PC-3 (cell line): ENCODE measurements at regions not wholly inside any gene's neighbourhood (a gene's known extent, or its start where the extent isn't known, plus 50 kb on each side); places are given as distances from the start of the nearest gene placed in this dataset.

Experiments
- ATAC-seq: fragments of 200-7000 bp; cut with Tn5 transposase; 2 replicates; pipeline ENCODE4 v1.9.1; 2020; ENCODE audit warnings: mild to moderate bottlenecking, moderate library complexity
- BruUV-seq: library from RNA; stranded (reverse); fragments of 400-500 nt; replicated peaks from 2 replicates; lab custom pipeline; 2021; lab: Mats Ljungman, UMichigan
- CTCF ChIA-PET: fragments of 300-600 bp; sonication (Branson Sonifier 250); formaldehyde crosslinking; loops from one replicate; lab custom pipeline; 2022; ENCODE audit warnings: antibody characterized with exemption; lab: Charles Lee
- POLR2A ChIA-PET: fragments of 300-600 bp; sonication (Branson Sonifier 250); formaldehyde crosslinking; loops from one replicate; lab custom pipeline; 2022; ENCODE audit warnings: antibody characterized with exemption; ENCODE audit not compliant: unreplicated experiment; lab: Charles Lee
- DNase-seq: peaks from one replicate; pipeline ENCODE4 v3.0.0-alpha.2; 2015
- H2AFZ ChIP-seq: fragments of 300-600 bp; sonication (generic); 2 replicates; pipeline ENCODE4 v1.6.0; 2016; ENCODE audit warnings: antibody characterized with exemption, low read length
- H3F3A ChIP-seq: fragments of 300-600 bp; sonication (generic); one replicate; pipeline ENCODE4 v1.6.0; 2017; ENCODE audit warnings: antibody characterized with exemption, low read length, control low read depth, mild to moderate bottlenecking; ENCODE audit not compliant: unreplicated experiment
- H3K27ac ChIP-seq: fragments of 300-600 bp; sonication (generic); 2 replicates; pipeline ENCODE4 v1.5.1; 2016; ENCODE audit warnings: mild to moderate bottlenecking, low read length
- H3K27me3 ChIP-seq: fragments of 300-600 bp; sonication (generic); 2 replicates; pipeline ENCODE4 v1.6.1; 2016; ENCODE audit warnings: low read length, mixed read lengths
- H3K36me3 ChIP-seq: fragments of 300-600 bp; sonication (generic); 2 replicates; pipeline ENCODE4 v1.6.1; 2016; ENCODE audit warnings: low read depth, mixed run types, low read length, mixed read lengths
- H3K4me1 ChIP-seq: fragments of 300-600 bp; sonication (generic); 2 replicates; pipeline ENCODE4 v1.5.1; 2016; ENCODE audit warnings: low read length; ENCODE audit not compliant: insufficient read depth
- H3K4me2 ChIP-seq: fragments of 300-600 bp; sonication (generic); 2 replicates; pipeline ENCODE4 v1.6.0; 2016; ENCODE audit warnings: low read length
- H3K4me3 ChIP-seq: fragments of 300-600 bp; sonication (generic); 2 replicates; pipeline ENCODE4 v1.5.1; 2016; ENCODE audit warnings: mild to moderate bottlenecking, low read length, mixed read lengths
- H3K79me2 ChIP-seq: fragments of 300-600 bp; sonication (generic); 2 replicates; pipeline ENCODE4 v1.6.1; 2017; ENCODE audit warnings: low read length, mixed read lengths
- H3K9ac ChIP-seq: fragments of 300-600 bp; sonication (generic); 2 replicates; pipeline ENCODE4 v1.6.0; 2016; ENCODE audit warnings: mild to moderate bottlenecking, low read length
- H3K9me2 ChIP-seq: fragments of 300-600 bp; sonication (generic); replicated peaks from 2 replicates; pipeline ENCODE4 v1.6.1; 2016; ENCODE audit warnings: mixed run types, low read length, mixed read lengths
- H3K9me3 ChIP-seq: fragments of 300-600 bp; sonication (generic); 2 replicates; pipeline ENCODE4 v1.6.1; 2016; ENCODE audit warnings: low read length, mixed read lengths
- H4K20me1 ChIP-seq: fragments of 300-600 bp; sonication (generic); 2 replicates; pipeline ENCODE4 v1.6.1; 2016; ENCODE audit warnings: low read length, mixed read lengths
- CTCF ChIP-seq: fragments of 300-600 bp; sonication (generic); conservative IDR thresholded peaks from 2 replicates; pipeline ENCODE4 v1.5.1; 2017; ENCODE audit warnings: antibody characterized with exemption, low read depth, mild to moderate bottlenecking, low read length
- EZH2 ChIP-seq: fragments of 300-600 bp; sonication (generic); IDR thresholded peaks from one replicate; pipeline ENCODE4 v1.6.1; 2017; ENCODE audit warnings: antibody characterized with exemption, mild to moderate bottlenecking, low read length; ENCODE audit not compliant: unreplicated experiment
- EZH2phosphoT487 ChIP-seq: fragments of 300-600 bp; sonication (generic); IDR thresholded peaks from 2 replicates; pipeline ENCODE4 v1.6.1; 2018; ENCODE audit warnings: mild to moderate bottlenecking, antibody characterized with exemption, low read length, borderline replicate concordance
- intact Hi-C: fragments of 100-400 bp; cut with micrococcal nuclease; formaldehyde crosslinking; loops from 2 replicates; pipeline ENCODE4 v1.9.0; 2023

- Histone ChIP-seq H3K9me2 (no peaks in the 10 kb centered on the region), H3K79me2 (no peaks in the 10 kb centered on the region), H4K20me1 (no peaks in the 10 kb centered on the region), H3K4me2 (no peak overlapping the region), H3K27me3 (no peaks in the 10 kb centered on the region), H3K9ac (no peak overlapping the region), H3K4me1 (no peaks in the 10 kb centered on the region; the same call in 1 of the 2 replicates), H3K9me3 (no peaks in the 10 kb centered on the region), H3K4me3 (no peak overlapping the region), H2AFZ (no peak overlapping the region), H3F3A (no peaks in the 10 kb centered on the region), H3K27ac (no peak overlapping the region), H3K36me3 (no peaks in the 10 kb centered on the region)
- TF ChIP-seq EZH2 (no peak), CTCF (no peak), EZH2phosphoT487 (no peak)
- ChIA-PET CTCF (interaction anchor here (0.6 kb wide), 1 partner anchor 689 kb away, joined by 3 read pairs; no protein-coding TSS in a partner anchor), POLR2A (no interaction called here)
- intact Hi-C loops, result no loop called here
- BruUV-seq, result no TSS peak
- no peak for DNase-seq
- no peak for ATAC-seq
Observed at GRCh38 chr7:96774358-96774757, 64.7 kb upstream of the SEM1 start.

DNA sequence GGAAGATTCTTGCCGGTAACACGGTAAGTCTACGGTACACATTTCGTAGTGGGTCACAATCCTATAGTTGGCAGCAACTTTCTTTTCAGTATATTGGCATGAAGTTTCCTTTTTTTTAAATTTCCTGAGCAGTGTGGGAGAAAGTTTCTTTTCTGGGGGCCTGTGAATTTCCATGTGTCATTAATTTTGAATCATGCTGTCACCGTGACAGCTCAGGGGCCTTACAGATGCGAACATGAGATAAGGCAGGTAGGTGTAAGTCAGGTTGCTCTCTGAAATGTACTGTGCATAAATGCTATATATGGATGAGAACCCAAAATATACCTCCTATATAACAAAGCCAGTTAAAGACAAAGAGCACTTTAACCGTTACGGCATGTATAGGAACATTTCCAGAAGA is 65.4 kb upstream of the SEM1 start:
- Histone ChIP-seq H3K4me2 (no peak overlapping the region), H3K4me3 (no peak overlapping the region), H3F3A (no peaks in the 10 kb centered on the region), H4K20me1 (no peaks in the 10 kb centered on the region), H3K9ac (no peak overlapping the region), H3K36me3 (no peaks in the 10 kb centered on the region), H2AFZ (no peak overlapping the region), H3K4me1 (no peaks in the 10 kb centered on the region; the same call in 1 of the 2 replicates), H3K27ac (no peak overlapping the region), H3K9me3 (no peaks in the 10 kb centered on the region), H3K27me3 (no peaks in the 10 kb centered on the region), H3K79me2 (no peaks in the 10 kb centered on the region), H3K9me2 (no peaks in the 10 kb centered on the region)
- ChIA-PET POLR2A (no interaction called here), CTCF (no interaction called here)
- TF ChIP-seq EZH2phosphoT487 (no peak), CTCF (no peak), EZH2 (no peak)
- no TSS peak for BruUV-seq
- ATAC-seq, result no peak
- DNase-seq, result no peak
- intact Hi-C loops, result no loop called here

DNA sequence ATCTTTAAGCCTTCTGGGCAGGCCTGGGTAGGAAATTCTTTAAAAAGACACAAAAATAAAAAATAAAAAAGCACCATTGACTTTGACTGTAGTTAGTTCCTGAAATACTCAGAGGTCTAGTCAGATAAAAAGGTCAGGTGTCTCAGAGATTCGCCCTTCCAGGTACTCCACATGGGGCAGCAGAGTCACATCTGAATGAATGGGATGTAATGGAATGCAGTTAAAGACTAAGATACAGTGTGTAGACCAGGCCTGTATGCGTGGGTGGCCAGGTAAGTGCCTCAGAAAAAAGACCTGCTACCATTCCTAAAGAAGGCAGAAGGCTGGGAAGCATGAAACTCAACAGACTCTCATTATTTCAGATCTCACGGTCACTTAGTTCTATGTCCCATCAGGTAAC is 68.6 kb upstream of the SEM1 start:
- peak; percentile 57 for ATAC-seq
- Histone ChIP-seq H3K9me3 (no peaks in the 10 kb centered on the region), H3K9me2 (no peaks in the 10 kb centered on the region), H3K4me1 (no peaks in the 10 kb centered on the region), H4K20me1 (no peaks in the 10 kb centered on the region), H3K27ac (no peak overlapping the region), H3K36me3 (no peaks in the 10 kb centered on the region), H3K27me3 (no peaks in the 10 kb centered on the region), H3K4me2 (no peak overlapping the region), H3F3A (no peaks in the 10 kb centered on the region), H2AFZ (no peak overlapping the region), H3K79me2 (no peaks in the 10 kb centered on the region), H3K4me3 (no peak overlapping the region), H3K9ac (no peak overlapping the region)
- TF ChIP-seq EZH2 (no peak), EZH2phosphoT487 (no peak), CTCF (peak; percentile 55)
- CTCF ChIA-PET, result no interaction called here
- intact Hi-C loops, result no loop called here
- POLR2A ChIA-PET, result interaction anchor here (0.6 kb wide), 1 partner anchor 24 kb away, joined by 3 read pairs; no protein-coding TSS in a partner anchor
- BruUV-seq, result no TSS peak
- peak; percentile 22 for DNase-seq
